Uterus (tissue), 2 donors: ENCODE measurements at regions not wholly inside any gene's neighbourhood (a gene's known extent, or its start where the extent isn't known, plus 50 kb on each side); places are given as distances from the start of the nearest gene placed in this dataset.

Source experiments
- POLR2A ChIP-seq, 2 donors: fragments of 450-650 bp; IDR thresholded peaks; one replicate each; pipeline ENCODE4 v1.6.1; 2016; ENCODE audit warnings: antibody characterized with exemption in 2 of 2, mild to moderate bottlenecking in 1 of 2, moderate library complexity in 1 of 2
- TF ChIP-seq, protein P1 (sequence below), 4 experiments: fragments of 200-600 bp in 2 of 4; fragments of 450-650 bp in 2 of 4; sonication (generic) in 2 of 4; IDR thresholded peaks; one replicate each; pipeline ENCODE4 v1.5.1; 2016 to 2019; ENCODE audit warnings: antibody characterized with exemption in 4 of 4, mild to moderate bottlenecking in 2 of 4, moderate library complexity in 1 of 4

DNA sequence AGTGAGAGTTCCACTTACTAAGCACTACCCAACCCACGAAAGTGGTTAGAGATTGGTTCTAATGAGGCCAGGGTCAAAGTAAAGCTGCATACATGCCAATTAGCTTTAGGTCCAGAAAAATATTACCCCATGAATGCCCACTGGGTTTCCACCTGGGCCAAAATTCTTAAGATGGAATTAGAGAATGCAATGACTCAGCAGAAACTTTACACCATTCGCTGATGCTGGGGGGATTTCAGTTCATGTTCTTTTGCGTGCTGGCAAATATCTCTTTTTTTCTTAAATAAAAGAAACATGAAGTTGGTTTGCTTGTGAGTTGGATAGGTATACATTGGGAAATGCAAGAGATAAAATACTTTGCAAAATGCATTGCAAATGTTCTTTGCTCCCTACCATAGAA, 715.3 kb upstream of the MIR17HG start:
- TF ChIP-seq, protein P1, sequence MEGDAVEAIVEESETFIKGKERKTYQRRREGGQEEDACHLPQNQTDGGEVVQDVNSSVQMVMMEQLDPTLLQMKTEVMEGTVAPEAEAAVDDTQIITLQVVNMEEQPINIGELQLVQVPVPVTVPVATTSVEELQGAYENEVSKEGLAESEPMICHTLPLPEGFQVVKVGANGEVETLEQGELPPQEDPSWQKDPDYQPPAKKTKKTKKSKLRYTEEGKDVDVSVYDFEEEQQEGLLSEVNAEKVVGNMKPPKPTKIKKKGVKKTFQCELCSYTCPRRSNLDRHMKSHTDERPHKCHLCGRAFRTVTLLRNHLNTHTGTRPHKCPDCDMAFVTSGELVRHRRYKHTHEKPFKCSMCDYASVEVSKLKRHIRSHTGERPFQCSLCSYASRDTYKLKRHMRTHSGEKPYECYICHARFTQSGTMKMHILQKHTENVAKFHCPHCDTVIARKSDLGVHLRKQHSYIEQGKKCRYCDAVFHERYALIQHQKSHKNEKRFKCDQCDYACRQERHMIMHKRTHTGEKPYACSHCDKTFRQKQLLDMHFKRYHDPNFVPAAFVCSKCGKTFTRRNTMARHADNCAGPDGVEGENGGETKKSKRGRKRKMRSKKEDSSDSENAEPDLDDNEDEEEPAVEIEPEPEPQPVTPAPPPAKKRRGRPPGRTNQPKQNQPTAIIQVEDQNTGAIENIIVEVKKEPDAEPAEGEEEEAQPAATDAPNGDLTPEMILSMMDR (IDR thresholded peaks at IDR 0.05) = no peak
- no peak for TF ChIP-seq POLR2A (IDR thresholded peaks at IDR 0.05)
